ENCODE measurements at regions not wholly inside any gene's neighbourhood (a gene's known extent, or its start where the extent isn't known, plus 50 kb on each side); places are given as distances from the start of the nearest gene placed in this dataset.
A peak's percentile ranks its signal among the peaks of the same experiment; 100 is the strongest.

GRCh38 chr12:125968413-125968812, 903.2 kb downstream of the AACS start:
- TF ChIP-seq CTCF (IDR thresholded peaks at IDR 0.05; ENCODE audit: insufficient read depth, low read depth, low read length, missing control alignments): no peak
- no peak for DNase-seq (ENCODE audit: low read depth)
- no peak overlapping the region for H3K4me3 ChIP-seq (ENCODE audit: low read length)

DNA sequence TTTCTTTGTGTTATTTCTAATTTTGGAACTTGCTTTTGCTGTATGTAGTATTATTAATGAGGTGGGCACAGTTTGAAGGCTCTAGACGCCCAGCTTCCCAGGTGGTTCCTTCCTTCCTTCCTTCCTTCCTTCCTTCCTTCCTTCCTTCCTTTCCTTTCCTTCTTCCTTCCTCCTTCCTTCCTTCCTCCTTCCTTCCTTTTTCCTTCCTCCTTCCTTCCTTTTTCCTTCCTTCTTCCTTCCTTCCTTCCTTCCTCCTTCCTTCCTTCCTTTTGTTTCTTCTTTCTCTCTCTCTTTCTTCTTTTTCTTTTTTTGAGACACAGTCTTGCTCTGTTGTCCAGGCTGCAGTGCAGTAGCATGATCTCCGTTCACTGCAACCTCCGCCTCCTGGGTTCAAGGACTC, 906.7 kb downstream of the AACS start:
- no peak for DNase-seq (ENCODE audit: low read depth)
- TF ChIP-seq CTCF (IDR thresholded peaks at IDR 0.05; ENCODE audit: insufficient read depth, low read depth, low read length, missing control alignments): no peak

GRCh38 chr12:125978286-125978685, 913.1 kb downstream of the AACS start:
- H3K4me3 ChIP-seq (ENCODE audit: low read length): no peak overlapping the region
- no peak for TF ChIP-seq CTCF (IDR thresholded peaks at IDR 0.05; ENCODE audit: insufficient read depth, low read depth, low read length, missing control alignments)
- no peak for DNase-seq (ENCODE audit: low read depth)

More for the DNA sequence above, 906.7 kb downstream of the AACS start:
- H3K4me3 ChIP-seq (ENCODE audit: low read length): no peak overlapping the region

DNA sequence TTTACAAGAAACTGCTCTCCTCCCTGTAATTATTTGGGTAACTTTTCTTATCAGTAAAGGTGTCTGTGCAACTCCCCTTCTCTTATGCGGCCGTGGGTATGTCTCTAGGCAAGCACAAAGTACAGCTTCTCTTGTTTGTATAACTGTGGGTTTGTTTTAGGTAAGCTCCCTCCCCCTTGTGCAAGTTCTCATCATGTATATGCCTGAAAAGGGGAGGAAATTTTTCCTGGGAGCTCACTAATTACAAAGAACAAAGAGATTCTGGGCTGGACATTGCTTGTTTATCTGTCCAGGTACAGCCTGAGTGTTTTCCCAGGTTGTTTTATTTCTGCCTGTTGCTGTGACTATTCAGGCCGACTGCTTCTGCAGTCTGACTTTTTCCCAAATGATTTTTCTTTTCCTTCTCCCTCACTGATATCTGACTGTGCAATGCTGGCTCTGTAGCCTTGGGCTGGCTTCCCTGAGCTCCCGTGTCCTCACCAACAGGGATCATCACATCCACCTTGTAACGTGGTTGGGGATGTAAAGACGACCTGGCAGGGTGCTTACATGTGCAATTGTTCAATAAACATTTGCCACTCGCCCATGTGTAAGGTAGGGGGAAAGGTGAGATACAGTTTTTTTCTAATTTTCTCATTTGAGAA, 916.5 kb downstream of the AACS start:
- DNase-seq (ENCODE audit: low read depth): no peak
- no peak for TF ChIP-seq CTCF (IDR thresholded peaks at IDR 0.05; ENCODE audit: insufficient read depth, low read depth, low read length, missing control alignments)
- no peak overlapping the region for H3K4me3 ChIP-seq (ENCODE audit: low read length)

- H3K4me3 ChIP-seq (ENCODE audit: low read length): peak overlapping the region; percentile 54
- peak; percentile 59 for DNase-seq (ENCODE audit: low read depth)
- TF ChIP-seq CTCF (IDR thresholded peaks at IDR 0.05; ENCODE audit: insufficient read depth, low read depth, low read length, missing control alignments): no peak
Measured at GRCh38 chr12:125983094-125983783, 918.0 kb downstream of the AACS start.

GRCh38 chr12:125983784-125984500, 918.7 kb downstream of the AACS start:
- DNase-seq (ENCODE audit: low read depth): peak; percentile 4
- H3K4me3 ChIP-seq (ENCODE audit: low read length): peak overlapping the region; percentile 54
- no peak for TF ChIP-seq CTCF (IDR thresholded peaks at IDR 0.05; ENCODE audit: insufficient read depth, low read depth, low read length, missing control alignments)

Measured in epithelial cell of esophagus (primary cell).